H9 (cell line): ENCODE measurements at regions not wholly inside any gene's neighbourhood (a gene's known extent, or its start where the extent isn't known, plus 50 kb on each side); places are given as distances from the start of the nearest gene placed in this dataset.
"Not testable (repeated sequence)": the region's sequence is repeated elsewhere in the genome, so short reads cannot be mapped to it uniquely, and the experiment has no call there.

ENCODE experiments used
- DNase-seq: peaks from one replicate; pipeline ENCODE4 v3.0.0-alpha.2; 2017
- H2AFZ ChIP-seq: one replicate; pipeline ENCODE4 v1.6.1; 2013; ENCODE audit warnings: mild to moderate bottlenecking, low read length, control low read depth, moderate library complexity
- H2AK5ac ChIP-seq: 2 replicates; pipeline ENCODE4 v1.6.1; 2013; ENCODE audit warnings: low read length, control low read depth, mixed read lengths; ENCODE audit not compliant: insufficient read length
- H2BK120ac ChIP-seq: one replicate; pipeline ENCODE4 v1.6.1; 2013; ENCODE audit warnings: low read depth, mild to moderate bottlenecking, low read length, control low read depth, inconsistent platforms; ENCODE audit not compliant: poor library complexity, severe bottlenecking
- H2BK12ac ChIP-seq: 2 replicates; pipeline ENCODE4 v1.6.1; 2013; ENCODE audit warnings: low read length, control low read depth, mixed read lengths, low read depth; ENCODE audit not compliant: insufficient read length
- H2BK15ac ChIP-seq: 2 replicates; pipeline ENCODE4 v1.6.1; 2013; ENCODE audit warnings: low read depth, low read length, control low read depth
- H2BK20ac ChIP-seq: one replicate; pipeline ENCODE4 v1.6.1; 2013; ENCODE audit warnings: low read depth, mild to moderate bottlenecking, low read length, control low read depth, inconsistent platforms; ENCODE audit not compliant: poor library complexity, severe bottlenecking
- H2BK5ac ChIP-seq: 2 replicates; pipeline ENCODE4 v1.6.1; 2013; ENCODE audit warnings: low read length, control low read depth, mixed read lengths; ENCODE audit not compliant: insufficient read length
- H3K14ac ChIP-seq: 2 replicates; pipeline ENCODE4 v1.6.1; 2013; ENCODE audit warnings: low read length, control low read depth; ENCODE audit not compliant: insufficient read depth
- H3K18ac ChIP-seq: 2 replicates; pipeline ENCODE4 v1.6.1; 2013; ENCODE audit warnings: low read depth, mild to moderate bottlenecking, mixed read lengths, low read length, control low read depth; ENCODE audit not compliant: insufficient read length
- H3K23ac ChIP-seq: 2 replicates; pipeline ENCODE4 v1.6.1; 2013; ENCODE audit warnings: low read length, control low read depth, mixed read lengths, low read depth; ENCODE audit not compliant: insufficient read length
- H3K23me2 ChIP-seq: 2 replicates; pipeline ENCODE4 v1.6.1; 2013; ENCODE audit warnings: low read depth, mild to moderate bottlenecking, mixed read lengths, low read length, control low read depth; ENCODE audit not compliant: insufficient read length, poor library complexity, severe bottlenecking
- H3K27ac ChIP-seq: 2 replicates; pipeline ENCODE4 v1.5.1; 2013; ENCODE audit warnings: low read length, control low read depth, mixed read lengths, low read depth; ENCODE audit not compliant: insufficient read length
- H3K27me3 ChIP-seq: 2 replicates; pipeline ENCODE4 v1.6.1; 2013; ENCODE audit warnings: low read length, control low read depth, inconsistent platforms; ENCODE audit not compliant: insufficient read depth
- H3K4ac ChIP-seq: 2 replicates; pipeline ENCODE4 v1.6.1; 2013; ENCODE audit warnings: low read depth, mild to moderate bottlenecking, control low read depth, inconsistent platforms, low read length, moderate library complexity
- H3K4me1 ChIP-seq: 2 replicates; pipeline ENCODE4 v1.6.1; 2013; ENCODE audit warnings: low read length, control low read depth, inconsistent platforms; ENCODE audit not compliant: insufficient read depth
- H3K4me2 ChIP-seq: 2 replicates; pipeline ENCODE4 v1.6.1; 2013; ENCODE audit warnings: low read length, control low read depth, mixed read lengths; ENCODE audit not compliant: insufficient read length, insufficient read depth
- H3K56ac ChIP-seq: 2 replicates; pipeline ENCODE4 v1.6.1; 2013; ENCODE audit warnings: low read depth, mild to moderate bottlenecking, mixed read lengths, low read length, control low read depth; ENCODE audit not compliant: insufficient read length
- H3K79me1 ChIP-seq: 2 replicates; pipeline ENCODE4 v1.6.1; 2013; ENCODE audit warnings: low read depth, mild to moderate bottlenecking, moderate library complexity, low read length, control low read depth, inconsistent platforms; ENCODE audit not compliant: insufficient read depth, poor library complexity, severe bottlenecking
- H3K79me2 ChIP-seq: 2 replicates; pipeline ENCODE4 v1.6.1; 2013; ENCODE audit warnings: low read length, control low read depth, inconsistent platforms; ENCODE audit not compliant: insufficient read depth
- H3K9ac ChIP-seq: 2 replicates; pipeline ENCODE4 v1.6.1; 2013; ENCODE audit warnings: low read length, control low read depth, mixed read lengths; ENCODE audit not compliant: insufficient read length; ENCODE audit errors: extremely low read depth
- H3K9me3 ChIP-seq: one replicate; pipeline ENCODE4 v1.6.1; 2013; ENCODE audit warnings: low read depth, low read length, inconsistent platforms; ENCODE audit not compliant: control insufficient read depth
- H3T11ph ChIP-seq: one replicate; pipeline ENCODE4 v1.6.1; 2013; ENCODE audit warnings: mild to moderate bottlenecking, low read length, control low read depth, inconsistent platforms
- H4K20me1 ChIP-seq: one replicate; pipeline ENCODE4 v1.6.1; 2013; ENCODE audit not compliant: control insufficient read depth, insufficient read length, insufficient read depth
- H4K5ac ChIP-seq: 2 replicates; pipeline ENCODE4 v1.6.1; 2013; ENCODE audit warnings: low read depth, mild to moderate bottlenecking, mixed read lengths, low read length, control low read depth; ENCODE audit not compliant: insufficient read length
- H4K8ac ChIP-seq: replicated peaks from 2 replicates; pipeline ENCODE4 v1.6.1; 2013; ENCODE audit warnings: low read length, control low read depth, mixed read lengths, low read depth; ENCODE audit not compliant: insufficient read length
- H4K91ac ChIP-seq: 2 replicates; pipeline ENCODE4 v1.6.1; 2013; ENCODE audit warnings: low read depth, mild to moderate bottlenecking, moderate library complexity, mixed read lengths, low read length, control low read depth; ENCODE audit not compliant: insufficient read length
- H3K27ac Mint-ChIP-seq, 3 experiments: 2 replicates in 2 of 3; 3 replicates in 1 of 3; pipeline ENCODE4 v1.8.0; 2020 to 2021; ENCODE audit warnings: mixed read lengths in 3 of 3, mild to moderate bottlenecking in 1 of 3, moderate library complexity in 1 of 3
- H3K27me3 Mint-ChIP-seq: 2 replicates; pipeline ENCODE4 v1.8.0; 2021; ENCODE audit warnings: low read depth, mild to moderate bottlenecking, moderate library complexity, mixed read lengths
- H3K36me3 Mint-ChIP-seq, 3 experiments: 2 replicates in 2 of 3; 3 replicates in 1 of 3; pipeline ENCODE4 v1.8.0; 2020 to 2021; ENCODE audit warnings: low read depth in 3 of 3, mixed read lengths in 3 of 3; ENCODE audit not compliant: insufficient read depth in 1 of 3
- H3K4me1 Mint-ChIP-seq, 2 experiments: 2 replicates each; pipeline ENCODE4 v1.8.0; 2020; ENCODE audit warnings: mixed read lengths in 2 of 2
- H3K4me3 Mint-ChIP-seq, 2 experiments: 2 replicates in 1 of 2; 3 replicates in 1 of 2; pipeline ENCODE4 v1.8.0; 2020 to 2021; ENCODE audit warnings: mild to moderate bottlenecking in 2 of 2, mixed read lengths in 2 of 2, moderate library complexity in 1 of 2
- H3K9me3 Mint-ChIP-seq, 2 experiments: 2 replicates in 1 of 2; 3 replicates in 1 of 2; pipeline ENCODE4 v1.8.0; 2020; ENCODE audit warnings: mild to moderate bottlenecking in 2 of 2, mixed read lengths in 2 of 2, moderate library complexity in 1 of 2
- WGBS: extraction: QIAGEN DNeasy Blood & Tissue Kit; methylation state at CpG from one replicate; pipeline ENCODE4 v1.1.7; 2013; ENCODE audit warnings: missing lambda C conversion rate, low lambda C conversion rate, mixed read lengths; ENCODE audit not compliant: insufficient read length; ENCODE audit errors: extremely low coverage; 5-methylcytosine and 5-hydroxymethylcytosine counted together
- TF ChIP-seq, protein P1 (sequence below): fragments of 200-600 bp; sonication (generic); conservative IDR thresholded peaks from 3 replicates; pipeline ENCODE4 v1.8.0; 2021; ENCODE audit warnings: antibody characterized with exemption, mild to moderate bottlenecking

DNA sequence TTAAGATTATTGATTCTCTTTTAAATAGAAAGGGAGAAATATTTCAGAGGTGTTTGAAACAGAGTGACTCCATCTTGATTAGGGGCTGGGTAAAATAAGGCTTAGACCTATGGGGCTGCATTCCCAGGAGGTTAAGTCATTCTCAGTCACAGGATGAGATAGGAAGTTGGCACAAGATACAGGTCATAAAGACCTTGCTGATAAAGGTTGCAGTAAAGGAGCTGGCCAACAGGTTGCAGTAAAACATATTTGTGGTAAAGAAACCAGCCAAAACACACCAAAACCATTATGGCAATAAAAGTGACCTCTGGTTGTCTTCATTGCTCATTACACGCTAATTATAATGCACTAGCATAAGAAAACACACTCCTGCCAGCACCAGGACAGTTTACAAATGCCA is 165.0 kb downstream of the SPIN4 start:
- Histone ChIP-seq H3K14ac (no peak overlapping the region), H3K56ac (no peak overlapping the region), H3K23ac (no peak overlapping the region), H3K9me3 (peaks cover 24% of the 10 kb centered on the region), H3K23me2 (no peaks in the 10 kb centered on the region), H2BK120ac (no peak overlapping the region), H4K20me1 (no peaks in the 10 kb centered on the region), H4K5ac (no peak overlapping the region), H2BK5ac (no peak overlapping the region), H3K79me2 (no peaks in the 10 kb centered on the region), H3K4me1 (no peaks in the 10 kb centered on the region), H4K8ac (no peak overlapping the region), H2BK20ac (no peak overlapping the region), H3K79me1 (no peaks in the 10 kb centered on the region), H3K9ac (no peak overlapping the region), H3K18ac (no peak overlapping the region), H2AK5ac (no peak overlapping the region), H3K27me3 (no peaks in the 10 kb centered on the region), H3T11ph (no peak overlapping the region), H3K27ac (no peak overlapping the region), H3K4me2 (no peak overlapping the region), H4K91ac (no peak overlapping the region), H2AFZ (no peak overlapping the region), H3K4ac (no peak overlapping the region), H2BK12ac (no peak overlapping the region), H2BK15ac (no peak overlapping the region)
- Mint-ChIP-seq H3K4me3 (no peak overlapping the region), H3K4me1 (no peaks in the 10 kb centered on the region), H3K9me3 (peaks cover 34 to 36% of the 10 kb centered on the region in 2 experiments), H3K27ac (no peak overlapping the region), H3K36me3 (peaks cover 3 to 8% (median 7%) of the 10 kb centered on the region in 3 experiments; a peak in 6 of 7 replicates), H3K27me3 (peaks cover 3% of the 10 kb centered on the region)
- no peak for DNase-seq
- WGBS, result no CpG with 5 or more reads among the region's 1 CpG
- TF ChIP-seq, protein P1, sequence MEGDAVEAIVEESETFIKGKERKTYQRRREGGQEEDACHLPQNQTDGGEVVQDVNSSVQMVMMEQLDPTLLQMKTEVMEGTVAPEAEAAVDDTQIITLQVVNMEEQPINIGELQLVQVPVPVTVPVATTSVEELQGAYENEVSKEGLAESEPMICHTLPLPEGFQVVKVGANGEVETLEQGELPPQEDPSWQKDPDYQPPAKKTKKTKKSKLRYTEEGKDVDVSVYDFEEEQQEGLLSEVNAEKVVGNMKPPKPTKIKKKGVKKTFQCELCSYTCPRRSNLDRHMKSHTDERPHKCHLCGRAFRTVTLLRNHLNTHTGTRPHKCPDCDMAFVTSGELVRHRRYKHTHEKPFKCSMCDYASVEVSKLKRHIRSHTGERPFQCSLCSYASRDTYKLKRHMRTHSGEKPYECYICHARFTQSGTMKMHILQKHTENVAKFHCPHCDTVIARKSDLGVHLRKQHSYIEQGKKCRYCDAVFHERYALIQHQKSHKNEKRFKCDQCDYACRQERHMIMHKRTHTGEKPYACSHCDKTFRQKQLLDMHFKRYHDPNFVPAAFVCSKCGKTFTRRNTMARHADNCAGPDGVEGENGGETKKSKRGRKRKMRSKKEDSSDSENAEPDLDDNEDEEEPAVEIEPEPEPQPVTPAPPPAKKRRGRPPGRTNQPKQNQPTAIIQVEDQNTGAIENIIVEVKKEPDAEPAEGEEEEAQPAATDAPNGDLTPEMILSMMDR, result no peak

DNA sequence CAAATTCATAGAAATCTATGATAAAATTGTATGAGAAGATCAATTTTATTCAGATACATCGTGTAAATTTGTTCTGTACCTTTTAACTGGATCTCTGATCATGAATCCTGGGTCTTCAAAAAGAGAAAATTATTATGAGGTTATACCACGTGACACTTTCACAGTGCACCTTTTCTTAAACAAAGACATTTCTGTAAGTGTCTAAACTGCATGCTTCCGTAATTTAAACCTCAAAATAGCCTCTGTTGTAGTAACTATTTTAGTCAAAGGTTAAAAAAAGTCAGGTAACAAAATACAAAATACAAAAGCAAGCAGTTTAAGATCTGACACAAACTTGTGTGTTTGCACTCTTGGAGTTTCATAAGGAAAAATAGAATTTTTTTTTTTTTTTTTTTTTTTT is 171.3 kb downstream of the SPIN4 start:
- not testable (repeated sequence) for H3K4me2 ChIP-seq, H3K27ac Mint-ChIP-seq, H2BK15ac ChIP-seq, H3K56ac ChIP-seq, H3K4ac ChIP-seq, H2AFZ ChIP-seq, H3K4me1 Mint-ChIP-seq, H3K79me2 ChIP-seq, H3T11ph ChIP-seq, H4K20me1 ChIP-seq, H3K27me3 ChIP-seq, H3K9me3 ChIP-seq, H3K27ac ChIP-seq, H4K5ac ChIP-seq, H2BK12ac ChIP-seq, H3K9me3 Mint-ChIP-seq, H3K9ac ChIP-seq, H3K4me1 ChIP-seq, H3K23ac ChIP-seq, H4K91ac ChIP-seq, H3K4me3 Mint-ChIP-seq, DNase-seq, H2BK5ac ChIP-seq, H3K18ac ChIP-seq, H4K8ac ChIP-seq, H2BK20ac ChIP-seq, H3K27me3 Mint-ChIP-seq, H2BK120ac ChIP-seq, H3K36me3 Mint-ChIP-seq, H2AK5ac ChIP-seq, H3K79me1 ChIP-seq, H3K23me2 ChIP-seq, H3K14ac ChIP-seq
- WGBS, result no CpG with 5 or more reads among the region's 3 CpGs
